Glutamatergic neuron (in vitro differentiated cells): ENCODE measurements at regions not wholly inside any gene's neighbourhood (a gene's known extent, or its start where the extent isn't known, plus 50 kb on each side); places are given as distances from the start of the nearest gene placed in this dataset.

Experiments used
- DNase-seq: peaks from one replicate; pipeline ENCODE4 v3.0.0; 2022
- H3K27ac Mint-ChIP-seq: one replicate; pipeline ENCODE4 v1.8.0; 2020; ENCODE audit warnings: mild to moderate bottlenecking, mixed read lengths, inconsistent platforms; ENCODE audit not compliant: unreplicated experiment
- H3K27me3 Mint-ChIP-seq: one replicate; pipeline ENCODE4 v1.8.0; 2020; ENCODE audit warnings: mild to moderate bottlenecking, moderate library complexity, mixed read lengths, inconsistent platforms; ENCODE audit not compliant: unreplicated experiment
- H3K36me3 Mint-ChIP-seq: one replicate; pipeline ENCODE4 v1.8.0; 2020; ENCODE audit warnings: mild to moderate bottlenecking, mixed read lengths, inconsistent platforms; ENCODE audit not compliant: unreplicated experiment
- H3K4me1 Mint-ChIP-seq: one replicate; pipeline ENCODE4 v1.8.0; 2020; ENCODE audit warnings: mild to moderate bottlenecking, low read depth, mixed read lengths, inconsistent platforms; ENCODE audit not compliant: unreplicated experiment
- H3K4me3 Mint-ChIP-seq: one replicate; pipeline ENCODE4 v1.8.0; 2020; ENCODE audit warnings: mild to moderate bottlenecking, mixed read lengths, inconsistent platforms; ENCODE audit not compliant: unreplicated experiment
- H3K9me3 Mint-ChIP-seq: one replicate; pipeline ENCODE4 v1.8.0; 2020; ENCODE audit warnings: mild to moderate bottlenecking, moderate library complexity, mixed read lengths, inconsistent platforms; ENCODE audit not compliant: unreplicated experiment
- TF ChIP-seq, protein P1 (sequence below): fragments of 200-600 bp; sonication (generic); IDR thresholded peaks from one replicate; pipeline ENCODE4 v1.5.0; 2021; ENCODE audit not compliant: partially characterized antibody, unreplicated experiment

DNA sequence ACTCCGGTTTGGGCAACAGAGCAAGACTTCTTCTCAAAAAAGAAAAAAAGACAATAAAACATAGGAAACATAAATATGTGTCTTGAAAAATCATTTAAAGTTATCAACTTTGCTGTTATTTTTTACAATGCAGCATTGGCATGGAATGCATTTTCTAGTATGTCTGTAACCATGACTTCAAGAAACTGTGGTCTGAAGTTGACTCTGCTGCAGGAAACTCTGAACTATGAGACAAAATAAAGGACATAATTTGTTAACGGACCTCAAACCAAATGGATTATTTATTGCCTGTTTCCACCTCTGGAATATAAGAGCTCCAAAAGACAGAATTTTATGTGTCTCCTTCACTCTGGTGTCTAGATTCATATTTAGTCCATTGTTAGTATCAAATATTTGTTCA, 79.1 kb downstream of the TRIB2 start:
- no peak for DNase-seq
- Mint-ChIP-seq H3K4me3 (no peak overlapping the region), H3K36me3 (no peaks in the 10 kb centered on the region), H3K27ac (no peak overlapping the region), H3K4me1 (no peaks in the 10 kb centered on the region), H3K9me3 (no peaks in the 10 kb centered on the region), H3K27me3 (no peaks in the 10 kb centered on the region)
- TF ChIP-seq, protein P1, sequence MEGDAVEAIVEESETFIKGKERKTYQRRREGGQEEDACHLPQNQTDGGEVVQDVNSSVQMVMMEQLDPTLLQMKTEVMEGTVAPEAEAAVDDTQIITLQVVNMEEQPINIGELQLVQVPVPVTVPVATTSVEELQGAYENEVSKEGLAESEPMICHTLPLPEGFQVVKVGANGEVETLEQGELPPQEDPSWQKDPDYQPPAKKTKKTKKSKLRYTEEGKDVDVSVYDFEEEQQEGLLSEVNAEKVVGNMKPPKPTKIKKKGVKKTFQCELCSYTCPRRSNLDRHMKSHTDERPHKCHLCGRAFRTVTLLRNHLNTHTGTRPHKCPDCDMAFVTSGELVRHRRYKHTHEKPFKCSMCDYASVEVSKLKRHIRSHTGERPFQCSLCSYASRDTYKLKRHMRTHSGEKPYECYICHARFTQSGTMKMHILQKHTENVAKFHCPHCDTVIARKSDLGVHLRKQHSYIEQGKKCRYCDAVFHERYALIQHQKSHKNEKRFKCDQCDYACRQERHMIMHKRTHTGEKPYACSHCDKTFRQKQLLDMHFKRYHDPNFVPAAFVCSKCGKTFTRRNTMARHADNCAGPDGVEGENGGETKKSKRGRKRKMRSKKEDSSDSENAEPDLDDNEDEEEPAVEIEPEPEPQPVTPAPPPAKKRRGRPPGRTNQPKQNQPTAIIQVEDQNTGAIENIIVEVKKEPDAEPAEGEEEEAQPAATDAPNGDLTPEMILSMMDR: no peak

DNA sequence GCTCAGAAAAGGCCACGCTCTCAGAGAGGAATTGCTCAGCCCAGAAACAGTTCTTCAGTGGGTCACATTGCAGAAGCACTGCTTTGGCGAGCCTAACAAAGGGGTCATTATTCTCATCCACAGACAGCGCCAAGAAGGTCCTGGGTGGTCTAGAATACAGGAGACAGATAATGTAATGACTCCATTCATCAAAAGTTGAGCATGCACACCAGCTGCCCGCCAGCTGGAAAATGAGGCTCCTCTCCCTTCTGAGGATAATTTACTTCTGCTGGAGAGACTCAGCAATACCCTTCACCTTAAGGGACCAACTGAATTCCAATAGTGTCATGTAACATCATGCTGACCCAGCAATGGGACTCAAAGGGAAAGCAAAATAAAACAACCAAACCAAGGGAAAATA, 79.9 kb downstream of the TRIB2 start:
- TF ChIP-seq, protein P1: no peak
- Mint-ChIP-seq H3K4me1 (no peaks in the 10 kb centered on the region), H3K27me3 (no peaks in the 10 kb centered on the region), H3K27ac (no peak overlapping the region), H3K9me3 (no peaks in the 10 kb centered on the region), H3K36me3 (peaks cover 2% of the 10 kb centered on the region), H3K4me3 (no peak overlapping the region)
- DNase-seq: no peak

DNA sequence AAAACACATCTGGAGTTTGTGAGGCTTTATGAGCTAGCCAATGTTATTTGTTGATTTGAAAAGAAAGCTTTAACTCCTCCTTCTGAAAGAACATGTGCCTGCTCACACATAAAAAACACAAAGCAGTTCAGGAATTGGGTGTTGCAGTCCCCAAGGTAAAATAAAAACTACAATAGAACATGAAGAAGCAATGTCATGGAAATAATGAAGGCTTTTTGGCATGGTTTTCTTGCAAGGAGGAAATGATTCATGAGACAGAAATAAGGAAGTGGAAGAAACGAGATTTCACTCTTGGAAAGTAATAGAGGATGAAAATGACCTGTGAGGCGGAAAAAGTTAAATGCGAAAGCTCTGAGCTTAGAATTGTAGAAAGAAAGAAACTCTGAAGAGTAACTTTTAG, 81.1 kb downstream of the TRIB2 start:
- Mint-ChIP-seq H3K9me3 (no peaks in the 10 kb centered on the region), H3K27me3 (no peaks in the 10 kb centered on the region), H3K27ac (no peak overlapping the region), H3K4me1 (no peaks in the 10 kb centered on the region), H3K4me3 (no peak overlapping the region), H3K36me3 (peaks cover 8% of the 10 kb centered on the region)
- TF ChIP-seq, protein P1: no peak
- DNase-seq: no peak

DNA sequence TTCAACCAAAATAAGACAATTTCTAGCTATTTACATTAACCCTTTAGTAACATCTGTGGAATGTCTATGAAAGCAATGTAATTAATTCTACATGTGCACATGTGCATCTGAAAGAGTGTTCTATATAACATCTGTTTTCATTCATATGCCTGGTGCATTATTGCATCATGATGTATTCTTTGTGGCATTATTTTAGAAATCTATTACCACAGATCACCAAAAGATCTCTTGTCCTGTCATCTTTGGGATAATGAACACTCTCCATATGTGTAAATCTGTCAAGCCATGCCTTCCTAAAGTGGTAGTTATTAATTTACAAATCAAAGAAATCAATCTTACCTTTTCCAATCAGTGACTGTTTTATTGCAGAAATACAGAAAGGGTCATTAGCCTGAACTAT, 86.9 kb downstream of the TRIB2 start:
- no peak overlapping the region for H3K27ac Mint-ChIP-seq
- no peaks in the 10 kb centered on the region for H3K27me3 Mint-ChIP-seq
- TF ChIP-seq, protein P1: no peak
- no peak overlapping the region for H3K4me3 Mint-ChIP-seq
- peaks cover 3% of the 10 kb centered on the region for H3K4me1 Mint-ChIP-seq
- peaks cover 8% of the 10 kb centered on the region for H3K36me3 Mint-ChIP-seq
- DNase-seq: no peak
- no peaks in the 10 kb centered on the region for H3K9me3 Mint-ChIP-seq

DNA sequence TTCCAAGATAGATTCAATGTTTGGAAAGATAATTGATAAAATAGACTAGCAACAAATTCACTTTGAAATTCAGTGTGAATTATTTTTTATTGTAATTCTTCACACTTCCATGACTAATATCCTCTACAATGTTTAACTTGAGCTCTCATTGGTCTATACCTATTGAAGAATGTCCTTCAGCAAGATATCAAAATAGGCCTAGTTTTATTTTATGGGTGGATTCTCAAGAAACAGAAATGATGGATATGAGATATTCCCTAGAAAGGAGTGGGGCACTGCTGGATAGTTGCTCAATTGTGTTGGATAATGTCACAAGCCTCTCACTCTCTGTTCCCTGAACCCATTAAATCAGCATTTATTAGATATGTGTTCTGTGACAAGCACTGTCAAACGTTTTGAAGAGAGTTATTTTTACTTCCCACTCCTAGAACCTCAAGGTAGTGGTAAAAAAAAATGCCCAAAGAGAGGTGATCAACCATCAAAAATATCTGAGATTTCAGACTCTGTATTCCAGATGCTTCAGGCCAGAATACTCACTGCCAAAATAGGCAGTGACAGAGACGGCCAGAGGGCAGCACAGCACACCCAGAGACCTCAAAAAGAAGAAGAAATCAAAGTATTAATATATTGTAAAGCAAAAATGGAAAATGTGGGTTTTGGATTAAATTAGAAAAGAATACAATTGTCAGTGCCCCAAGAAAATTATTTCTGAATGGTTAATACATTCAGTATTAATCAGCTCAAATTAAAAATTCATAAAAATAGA, 87.5 kb downstream of the TRIB2 start:
- Mint-ChIP-seq H3K4me1 (peaks cover 3% of the 10 kb centered on the region), H3K9me3 (no peaks in the 10 kb centered on the region), H3K4me3 (no peak overlapping the region), H3K27me3 (no peaks in the 10 kb centered on the region), H3K27ac (no peak overlapping the region), H3K36me3 (peaks cover 8% of the 10 kb centered on the region)
- TF ChIP-seq, protein P1: no peak
- DNase-seq: no peak
